ENCODE measurements at regions not wholly inside any gene's neighbourhood (a gene's known extent, or its start where the extent isn't known, plus 50 kb on each side); places are given as distances from the start of the nearest gene placed in this dataset.

- no peak for TF ChIP-seq CTCF (conservative IDR thresholded peaks at IDR 0.05; ENCODE audit: low read depth, low read length)
- no peak for TF ChIP-seq RAD21 (IDR thresholded peaks at IDR 0.05; ENCODE audit: low read length)
- no peak for TF ChIP-seq POLR2A (IDR thresholded peaks at IDR 0.05; ENCODE audit: low read depth, low read length)
- TF ChIP-seq NFE2L2 (IDR thresholded peaks at IDR 0.05; ENCODE audit: low read depth, low read length) = no peak
Measured at GRCh38 chr5:107146901-107147300, 523.8 kb downstream of the EFNA5 start.

Data from IMR-90 (cell line).